ENCODE measurements at regions not wholly inside any gene's neighbourhood (a gene's known extent, or its start where the extent isn't known, plus 50 kb on each side); places are given as distances from the start of the nearest gene placed in this dataset.

DNA sequence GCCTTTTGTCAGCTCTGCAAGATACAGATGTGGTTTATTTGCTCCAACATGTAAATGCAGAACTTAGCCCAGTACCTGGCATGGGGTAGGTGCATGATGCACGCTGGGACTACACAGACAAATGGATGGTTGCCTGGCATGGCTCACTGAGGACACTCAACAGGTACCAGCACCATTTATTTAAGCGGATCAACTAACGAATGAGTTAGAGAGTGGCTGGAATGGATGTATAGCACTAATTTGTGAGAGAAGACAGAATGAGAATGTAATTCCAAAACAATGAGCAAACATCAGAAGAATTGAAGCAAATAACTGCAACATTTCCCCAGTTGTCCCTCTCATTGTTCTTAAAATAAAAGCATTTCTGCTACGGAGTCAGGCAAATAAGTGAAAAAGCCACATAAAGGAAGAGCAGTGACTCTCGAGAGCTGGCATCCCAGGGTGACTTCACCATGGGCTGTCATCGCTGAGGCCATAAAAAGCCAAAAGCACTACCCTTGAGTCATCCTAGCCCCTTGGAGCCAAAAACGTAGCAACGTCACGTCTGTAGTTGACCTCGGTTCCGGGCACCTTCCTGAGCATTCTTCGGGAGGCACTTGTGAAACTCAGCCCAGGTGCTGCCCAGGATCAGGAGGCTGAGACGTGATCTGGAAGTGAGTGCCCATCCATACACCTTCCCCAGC lies 290.3 kb downstream of the NSG2 start:
- H3K36me3 ChIP-seq (replicated peaks; ENCODE audit: insufficient read depth, low read depth), result no peaks in the 10 kb centered on the region
- peaks cover 25% of the 10 kb centered on the region for H3K4me1 ChIP-seq (ENCODE audit: insufficient read depth)
- no peak overlapping the region for H2AFZ ChIP-seq
- DNase-seq (ENCODE audit: low spot score), result no peak
- no peaks in the 10 kb centered on the region for H3K27me3 ChIP-seq
- H3K27ac ChIP-seq, result no peak overlapping the region
- no peak overlapping the region for H3K4me3 ChIP-seq
- no peak overlapping the region for H3K4me2 ChIP-seq
- H3K9me3 ChIP-seq (ENCODE audit: low read depth), result no peaks in the 10 kb centered on the region
- H3K79me2 ChIP-seq, result no peaks in the 10 kb centered on the region
- TF ChIP-seq EZH2 (IDR thresholded peaks at IDR 0.05; ENCODE audit: borderline replicate concordance) (no peak), EZH2phosphoT487 (IDR thresholded peaks at IDR 0.05; ENCODE audit: low read depth, severe bottlenecking, unreplicated experiment) (no peak)
- TF ChIP-seq, protein P1, sequence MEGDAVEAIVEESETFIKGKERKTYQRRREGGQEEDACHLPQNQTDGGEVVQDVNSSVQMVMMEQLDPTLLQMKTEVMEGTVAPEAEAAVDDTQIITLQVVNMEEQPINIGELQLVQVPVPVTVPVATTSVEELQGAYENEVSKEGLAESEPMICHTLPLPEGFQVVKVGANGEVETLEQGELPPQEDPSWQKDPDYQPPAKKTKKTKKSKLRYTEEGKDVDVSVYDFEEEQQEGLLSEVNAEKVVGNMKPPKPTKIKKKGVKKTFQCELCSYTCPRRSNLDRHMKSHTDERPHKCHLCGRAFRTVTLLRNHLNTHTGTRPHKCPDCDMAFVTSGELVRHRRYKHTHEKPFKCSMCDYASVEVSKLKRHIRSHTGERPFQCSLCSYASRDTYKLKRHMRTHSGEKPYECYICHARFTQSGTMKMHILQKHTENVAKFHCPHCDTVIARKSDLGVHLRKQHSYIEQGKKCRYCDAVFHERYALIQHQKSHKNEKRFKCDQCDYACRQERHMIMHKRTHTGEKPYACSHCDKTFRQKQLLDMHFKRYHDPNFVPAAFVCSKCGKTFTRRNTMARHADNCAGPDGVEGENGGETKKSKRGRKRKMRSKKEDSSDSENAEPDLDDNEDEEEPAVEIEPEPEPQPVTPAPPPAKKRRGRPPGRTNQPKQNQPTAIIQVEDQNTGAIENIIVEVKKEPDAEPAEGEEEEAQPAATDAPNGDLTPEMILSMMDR (IDR thresholded peaks at IDR 0.05; ENCODE audit: poor library complexity), result no peak
- no peaks in the 10 kb centered on the region for H3K9me2 ChIP-seq (replicated peaks; ENCODE audit: insufficient read depth)
- WGBS (ENCODE audit: low lambda C conversion rate, missing lambda C conversion rate), result 87% methylated on average over 13 of the region's 13 CpGs
- no peaks in the 10 kb centered on the region for H4K20me1 ChIP-seq (ENCODE audit: insufficient read depth, poor library complexity, severe bottlenecking)

DNA sequence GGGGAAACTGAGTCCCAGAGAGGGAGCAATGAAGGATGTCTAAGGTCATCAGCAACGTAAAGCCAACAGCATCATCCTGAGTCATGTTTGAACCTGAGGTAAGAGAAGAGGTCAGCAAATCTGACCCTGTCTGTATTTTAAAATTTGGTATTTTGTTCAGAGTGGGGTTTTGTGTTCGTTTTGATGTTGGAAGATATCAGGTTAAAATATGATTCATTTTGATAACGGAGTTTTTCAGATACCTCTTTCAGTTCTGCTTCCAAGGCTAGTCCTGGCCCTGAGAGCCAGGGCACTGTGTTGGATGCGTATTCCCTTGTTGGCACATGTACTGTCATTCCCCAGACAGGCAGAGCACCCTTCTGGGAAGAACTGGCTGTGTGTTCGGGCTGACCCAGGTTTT lies 291.0 kb downstream of the NSG2 start:
- Histone ChIP-seq H3K36me3 (replicated peaks; ENCODE audit: insufficient read depth, low read depth) (no peaks in the 10 kb centered on the region), H3K79me2 (no peaks in the 10 kb centered on the region), H3K27ac (no peak overlapping the region), H3K9me2 (replicated peaks; ENCODE audit: insufficient read depth) (no peaks in the 10 kb centered on the region), H2AFZ (no peak overlapping the region), H3K4me2 (no peak overlapping the region), H3K4me3 (no peak overlapping the region), H3K9me3 (ENCODE audit: low read depth) (no peaks in the 10 kb centered on the region), H3K4me1 (ENCODE audit: insufficient read depth) (peaks cover 25% of the 10 kb centered on the region), H4K20me1 (ENCODE audit: insufficient read depth, poor library complexity, severe bottlenecking) (no peaks in the 10 kb centered on the region), H3K27me3 (no peaks in the 10 kb centered on the region)
- 82% methylated on average over 5 of the region's 5 CpGs for WGBS (ENCODE audit: low lambda C conversion rate, missing lambda C conversion rate)
- no peak for TF ChIP-seq EZH2 (IDR thresholded peaks at IDR 0.05; ENCODE audit: borderline replicate concordance)
- no peak for TF ChIP-seq EZH2phosphoT487 (IDR thresholded peaks at IDR 0.05; ENCODE audit: low read depth, severe bottlenecking, unreplicated experiment)
- TF ChIP-seq, protein P1 (IDR thresholded peaks at IDR 0.05; ENCODE audit: poor library complexity), result no peak
- DNase-seq (ENCODE audit: low spot score), result no peak

DNA sequence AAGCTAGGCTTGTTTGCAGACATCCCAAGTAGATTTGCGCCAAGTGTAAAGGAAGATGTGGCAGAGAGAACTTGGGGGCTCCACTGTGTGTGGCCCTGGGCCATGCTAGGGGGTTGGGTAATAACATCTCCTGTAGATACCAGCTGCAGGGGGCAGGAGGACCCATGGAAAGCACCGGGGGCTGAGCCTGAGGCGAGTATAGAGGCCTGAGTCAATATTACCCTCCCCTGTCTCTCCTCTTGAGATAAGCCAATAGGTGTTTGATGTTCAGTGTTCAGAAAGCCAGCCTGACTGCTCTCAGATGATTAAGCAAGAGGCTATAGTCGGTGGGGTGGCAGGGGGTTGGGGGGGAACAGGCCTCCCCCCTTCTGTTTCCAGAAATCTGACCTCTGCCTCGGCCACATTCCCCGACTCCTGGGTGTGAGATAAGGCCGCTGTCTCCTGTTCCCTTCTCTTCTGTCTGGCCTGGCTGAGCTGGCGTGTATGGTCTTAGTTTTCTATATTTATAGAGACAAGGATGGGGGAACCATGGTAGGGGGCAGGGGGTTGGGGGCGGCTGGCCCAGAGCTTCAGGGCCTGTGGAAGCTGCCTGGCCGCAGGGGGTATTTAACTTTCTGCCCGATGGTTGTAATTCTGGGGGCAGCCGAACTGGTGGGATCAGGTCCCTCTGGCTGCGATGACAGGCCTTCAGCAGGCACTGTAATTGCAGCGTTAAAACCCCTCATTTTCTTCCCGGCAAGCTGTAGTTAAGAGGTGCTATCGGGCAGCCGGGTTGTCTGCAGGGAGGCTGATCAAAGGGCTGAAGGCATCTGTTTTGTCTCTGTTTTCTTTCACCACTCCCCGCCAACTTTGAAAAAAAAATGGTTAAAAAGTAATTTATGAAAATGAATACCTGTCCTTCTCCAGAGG lies 292.0 kb downstream of the NSG2 start:
- Histone ChIP-seq H3K36me3 (replicated peaks; ENCODE audit: insufficient read depth, low read depth) (no peaks in the 10 kb centered on the region), H3K9me2 (replicated peaks; ENCODE audit: insufficient read depth) (no peaks in the 10 kb centered on the region), H3K79me2 (no peaks in the 10 kb centered on the region), H3K27me3 (no peaks in the 10 kb centered on the region), H3K27ac (peak overlapping the region; percentile 63), H3K4me2 (peak overlapping the region; percentile 54), H2AFZ (no peak overlapping the region), H3K9me3 (ENCODE audit: low read depth) (no peaks in the 10 kb centered on the region), H4K20me1 (ENCODE audit: insufficient read depth, poor library complexity, severe bottlenecking) (no peaks in the 10 kb centered on the region), H3K4me3 (no peak overlapping the region), H3K4me1 (ENCODE audit: insufficient read depth) (peaks cover 25% of the 10 kb centered on the region)
- no peak for TF ChIP-seq EZH2phosphoT487 (IDR thresholded peaks at IDR 0.05; ENCODE audit: low read depth, severe bottlenecking, unreplicated experiment)
- TF ChIP-seq EZH2 (IDR thresholded peaks at IDR 0.05; ENCODE audit: borderline replicate concordance), result no peak
- TF ChIP-seq, protein P1 (IDR thresholded peaks at IDR 0.05; ENCODE audit: poor library complexity), result no peak
- DNase-seq (ENCODE audit: low spot score), result peak; percentile 72
- WGBS (ENCODE audit: low lambda C conversion rate, missing lambda C conversion rate), result 14% methylated on average over 18 of the region's 18 CpGs
